ENCODE measurements at regions not wholly inside any gene's neighbourhood (a gene's known extent, or its start where the extent isn't known, plus 50 kb on each side); places are given as distances from the start of the nearest gene placed in this dataset.

DNA sequence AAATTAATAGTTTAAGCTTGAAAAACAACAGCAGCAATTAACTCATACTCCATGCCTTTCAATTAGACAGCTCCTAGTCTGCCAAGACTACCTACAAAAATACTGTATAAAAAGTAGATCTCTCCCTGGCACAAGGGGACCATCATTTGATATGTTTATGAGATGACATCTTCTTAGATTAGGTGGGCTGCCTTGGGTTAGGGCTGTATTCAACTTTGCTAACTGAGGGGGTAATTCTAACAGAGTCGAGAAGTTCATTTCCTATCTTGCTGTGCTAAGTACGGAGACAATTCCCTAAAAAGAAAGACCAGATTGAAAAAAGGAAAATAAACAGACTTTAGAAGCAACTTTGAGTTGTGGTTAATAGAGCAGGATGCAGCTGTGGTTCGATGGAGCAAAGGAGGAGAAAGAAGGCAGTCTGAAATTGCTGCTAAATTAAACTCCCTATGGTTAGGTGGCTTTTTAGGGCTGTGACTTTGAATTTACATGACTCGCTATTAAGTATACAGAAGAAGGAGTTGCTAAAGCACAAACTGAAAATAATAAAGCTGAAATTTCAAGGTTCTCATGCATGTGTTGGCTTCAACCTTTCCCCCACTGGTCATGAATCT lies 75.4 kb downstream of the CDC7 start:
- DNase-seq (ENCODE audit: low read depth in 2 of 2), result peak in 1 of 2 donors; percentile 36

DNA sequence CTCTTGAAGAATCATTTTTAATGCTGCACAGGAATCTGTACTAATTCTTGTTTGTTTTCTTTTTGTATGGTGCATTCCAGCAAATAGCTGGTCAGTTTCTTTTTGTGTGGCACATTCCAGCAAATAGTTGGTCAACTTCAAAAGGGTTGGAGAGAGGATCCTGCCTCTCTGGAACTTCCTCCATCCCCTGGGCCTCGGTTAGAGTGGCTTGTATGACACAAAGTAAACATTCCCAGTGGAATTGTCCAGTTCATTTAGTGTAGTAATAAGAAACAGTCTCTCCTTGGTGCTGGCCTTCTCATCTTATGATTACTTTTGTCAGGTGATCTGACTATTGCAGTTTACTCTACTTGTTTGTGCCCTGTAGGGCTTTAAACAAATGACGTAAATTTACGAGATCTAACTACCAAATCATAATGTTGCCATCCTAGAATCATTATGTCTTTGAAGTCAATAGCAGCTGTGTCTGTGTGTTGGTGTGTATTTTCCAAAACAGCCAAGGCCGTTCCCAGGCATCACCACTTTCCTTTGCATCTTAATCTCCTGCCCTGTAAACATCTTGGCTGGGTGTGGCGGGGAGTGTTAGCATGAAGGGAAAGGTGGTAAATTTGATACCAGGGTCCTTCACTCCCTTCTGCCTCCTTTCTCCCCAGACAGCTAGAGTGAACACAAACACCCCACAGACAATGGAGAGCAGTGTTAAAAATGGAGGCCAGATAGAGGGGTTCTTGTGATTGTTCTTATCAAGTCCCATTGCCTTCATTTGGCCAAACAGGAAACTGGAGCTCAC lies 77.9 kb downstream of the CDC7 start:
- DNase-seq (ENCODE audit: low read depth in 2 of 2), result no peak

DNA sequence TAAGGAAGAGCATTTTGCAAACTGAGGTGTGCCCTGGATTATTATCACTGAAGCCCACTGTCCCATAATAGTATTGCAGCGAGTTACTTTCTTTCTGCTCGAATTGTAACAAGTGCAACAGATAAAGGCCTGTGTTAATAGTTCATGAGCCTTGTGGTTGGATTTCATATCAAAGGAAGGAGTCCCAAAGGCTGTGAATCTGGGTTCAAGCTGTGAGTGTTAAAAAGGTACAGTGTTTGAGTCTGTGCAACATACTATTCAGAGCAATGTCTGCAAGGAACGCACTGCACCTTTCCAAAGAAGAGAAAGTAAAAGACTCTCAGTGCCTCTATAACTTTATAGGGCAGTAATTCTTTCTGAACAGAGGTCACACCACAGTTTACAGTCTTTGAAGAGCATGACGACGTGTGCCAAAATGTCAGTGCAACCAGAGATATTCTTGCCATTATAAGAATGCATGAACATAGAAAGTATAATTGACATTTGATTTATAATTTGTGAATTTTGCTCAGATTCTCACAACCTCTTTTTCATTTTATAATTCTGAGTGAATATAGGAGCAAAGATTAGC lies 79.1 kb downstream of the CDC7 start:
- DNase-seq (ENCODE audit: low read depth in 2 of 2), result no peak

DNA sequence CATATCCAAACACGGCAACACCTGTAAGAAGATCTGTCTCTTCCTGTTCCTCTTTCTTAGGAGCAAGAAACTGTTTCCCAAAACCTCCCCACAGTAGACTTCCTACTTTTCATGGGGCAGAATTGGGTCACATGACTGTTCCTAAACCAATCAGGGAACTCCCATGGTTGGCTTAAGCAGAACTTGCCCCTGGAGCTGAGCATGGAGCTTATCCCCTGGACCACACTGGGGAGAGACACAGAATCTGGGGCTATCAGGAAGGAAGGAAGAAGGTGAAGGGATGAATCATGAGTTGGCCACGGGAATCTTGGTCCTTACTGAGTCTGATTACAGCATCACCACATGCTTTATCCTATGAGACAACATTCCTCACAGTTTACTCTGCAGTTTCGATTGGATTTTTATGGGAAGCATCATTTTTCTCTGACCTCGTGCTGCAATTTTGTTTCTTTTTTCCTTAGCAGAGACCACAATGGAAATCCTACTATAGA lies 81.8 kb downstream of the CDC7 start:
- peak in 1 of 2 donors; percentile 82 for DNase-seq (ENCODE audit: low read depth in 2 of 2)

DNA sequence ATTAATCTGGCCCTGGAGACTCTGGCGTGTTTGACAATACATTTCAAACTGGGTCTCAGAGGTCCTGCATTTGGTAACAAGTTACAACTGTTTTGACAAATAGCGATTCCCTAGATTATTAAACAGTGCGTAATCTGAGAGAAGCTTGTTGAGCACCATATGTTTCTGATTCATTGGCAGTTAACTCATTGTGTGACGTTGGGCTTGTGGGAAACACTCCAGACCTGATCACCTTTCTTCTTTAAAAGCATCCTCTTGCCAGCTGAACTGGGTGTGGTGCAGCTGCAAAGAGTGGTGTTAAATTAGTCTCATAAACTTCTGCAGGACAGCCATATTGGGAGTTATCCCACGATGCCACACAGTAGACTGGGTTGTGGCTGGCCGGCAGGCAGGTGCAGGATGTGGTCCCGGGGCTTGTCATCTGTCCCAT lies 82.7 kb downstream of the CDC7 start:
- peak in 1 of 2 donors; percentile 36 for DNase-seq (ENCODE audit: low read depth in 2 of 2)

DNA sequence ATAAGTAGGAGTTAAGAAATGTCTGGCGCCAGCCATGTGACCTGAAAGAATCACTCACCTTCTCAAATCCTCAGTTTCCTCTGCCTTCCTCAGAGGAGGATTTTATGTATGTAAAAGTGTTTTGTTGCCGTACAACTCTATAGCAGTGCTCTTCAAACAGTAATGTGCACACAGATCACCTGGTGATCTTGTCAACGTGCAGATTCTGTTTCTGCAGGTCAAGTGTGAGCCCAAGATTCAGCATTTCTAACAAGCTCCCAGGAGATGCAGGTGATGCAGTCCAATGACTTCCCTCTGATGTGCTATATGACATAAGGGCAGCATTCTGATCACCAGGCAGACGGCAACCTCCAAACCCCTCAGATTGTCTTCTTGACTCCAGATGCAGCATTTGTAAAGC lies 83.7 kb downstream of the CDC7 start:
- DNase-seq (ENCODE audit: low read depth in 2 of 2), result no peak

DNA sequence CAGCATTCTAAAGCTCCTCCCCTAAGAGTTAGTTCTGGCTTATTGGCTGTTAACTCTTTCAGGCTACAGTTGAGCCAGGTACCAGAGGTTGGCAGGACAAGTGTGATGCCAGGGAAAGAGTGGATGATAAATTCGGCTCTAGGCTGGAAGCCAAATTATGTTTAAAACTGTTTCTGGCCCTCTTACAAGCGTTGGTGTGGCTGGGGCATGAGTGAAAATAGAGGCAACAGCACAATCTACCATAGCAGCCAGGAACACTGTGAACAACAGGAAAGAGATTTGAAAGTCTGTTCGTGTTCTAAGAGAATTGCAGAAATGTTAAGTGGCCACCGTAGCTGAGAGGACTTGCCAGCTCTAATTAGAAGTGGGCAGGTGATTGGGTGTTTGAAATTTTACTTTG lies 84.2 kb downstream of the CDC7 start:
- DNase-seq (ENCODE audit: low read depth in 2 of 2), result peak in 1 of 2 donors; percentile 16

DNA sequence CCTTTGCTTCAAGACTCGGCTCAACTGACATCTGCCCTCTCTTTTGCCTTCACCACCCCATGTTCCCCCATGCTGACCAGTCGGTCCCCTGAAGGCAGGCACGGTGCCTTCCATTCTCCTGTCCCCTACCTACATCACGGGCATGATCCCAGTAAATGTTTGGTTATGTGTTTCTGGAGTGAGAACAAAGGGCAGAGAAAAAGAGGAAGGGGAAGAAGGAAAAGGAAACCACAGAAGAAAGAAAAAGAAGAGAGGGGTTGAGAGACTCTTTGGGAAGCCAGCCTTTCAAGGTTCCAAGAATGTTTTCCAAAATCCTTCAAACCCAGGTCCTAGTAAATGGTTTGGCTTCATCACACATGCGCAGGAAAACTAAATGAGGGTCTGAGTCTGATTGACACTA lies 84.9 kb downstream of the CDC7 start:
- DNase-seq (ENCODE audit: low read depth in 2 of 2), result no peak

DNA sequence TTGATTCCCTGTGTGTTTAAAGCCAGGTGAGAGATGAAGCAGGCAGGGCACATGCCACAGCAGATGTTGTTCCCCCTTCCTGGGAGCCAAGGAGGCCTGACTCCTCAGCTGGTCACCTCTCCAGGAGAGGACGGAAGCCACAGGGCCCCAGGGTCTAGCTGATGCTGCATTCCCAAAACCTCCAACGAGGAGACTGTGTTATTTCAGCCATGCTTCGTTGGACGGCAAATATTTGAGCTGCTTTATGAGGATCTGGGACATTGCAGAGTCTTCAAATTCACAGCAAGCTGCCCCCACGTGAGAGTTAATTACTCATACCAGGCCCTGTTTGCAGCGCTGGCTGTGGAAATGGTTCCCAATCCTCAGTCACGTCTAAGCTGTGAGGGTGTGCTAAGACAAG lies 85.3 kb downstream of the CDC7 start:
- no peak for DNase-seq (ENCODE audit: low read depth in 2 of 2)

DNA sequence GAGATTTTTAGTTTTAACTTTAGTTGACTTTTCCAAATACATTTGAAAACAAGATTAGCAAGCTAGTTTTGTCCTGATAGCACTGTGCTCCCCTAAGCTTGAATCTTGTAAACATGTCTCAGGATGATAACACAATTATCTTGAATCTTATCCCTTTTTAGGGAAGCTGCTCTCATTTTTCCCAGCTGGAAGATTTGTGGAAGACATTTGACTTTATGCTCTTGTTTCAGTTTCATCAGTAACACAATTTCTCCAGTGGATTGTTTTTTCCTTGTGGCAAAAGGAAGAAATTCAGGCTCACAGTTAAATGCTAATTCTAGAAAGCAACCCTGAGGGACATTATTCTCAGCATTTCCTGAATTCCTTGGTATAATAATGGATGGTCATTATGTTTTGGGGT lies 88.8 kb downstream of the CDC7 start:
- DNase-seq (ENCODE audit: low read depth in 2 of 2), result no peak

DNA sequence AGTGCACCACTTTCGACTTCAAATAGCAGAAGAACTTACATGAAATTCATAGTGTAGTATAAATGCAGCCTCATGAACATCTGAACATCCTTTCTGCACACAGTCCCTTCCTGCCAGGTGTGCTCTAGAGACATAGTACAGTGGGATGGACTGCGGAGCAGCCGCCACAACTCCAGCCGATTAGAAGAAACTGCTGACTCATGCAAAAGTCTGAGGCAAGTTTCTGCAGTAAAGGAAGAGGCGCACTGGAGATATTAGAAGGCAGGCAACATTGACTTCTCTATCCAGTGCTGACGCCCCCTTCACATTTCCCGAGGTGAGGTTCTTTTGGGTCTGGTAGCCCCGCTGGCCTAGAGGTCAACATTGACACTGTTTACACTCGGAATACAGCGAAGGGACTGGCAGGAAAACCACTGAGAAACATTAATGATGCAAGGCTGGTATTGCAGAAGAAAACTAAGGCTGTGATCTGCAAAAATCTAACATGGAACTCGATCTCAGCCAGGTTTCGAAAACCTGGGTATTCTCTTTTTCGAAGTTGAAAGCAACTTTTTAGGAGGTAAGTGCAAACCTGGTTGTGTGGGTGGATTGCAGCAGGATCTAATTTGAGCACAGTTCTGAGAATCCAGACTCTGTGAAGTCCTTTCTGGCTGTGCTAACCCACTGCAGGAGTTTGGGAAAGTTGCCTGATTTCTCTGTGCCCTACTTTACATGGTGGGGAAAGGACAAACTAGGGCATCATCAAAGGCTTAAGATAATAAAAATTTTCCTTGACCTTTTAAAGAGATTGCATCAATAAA lies 90.7 kb downstream of the CDC7 start:
- no peak for DNase-seq (ENCODE audit: low read depth in 2 of 2)

DNA sequence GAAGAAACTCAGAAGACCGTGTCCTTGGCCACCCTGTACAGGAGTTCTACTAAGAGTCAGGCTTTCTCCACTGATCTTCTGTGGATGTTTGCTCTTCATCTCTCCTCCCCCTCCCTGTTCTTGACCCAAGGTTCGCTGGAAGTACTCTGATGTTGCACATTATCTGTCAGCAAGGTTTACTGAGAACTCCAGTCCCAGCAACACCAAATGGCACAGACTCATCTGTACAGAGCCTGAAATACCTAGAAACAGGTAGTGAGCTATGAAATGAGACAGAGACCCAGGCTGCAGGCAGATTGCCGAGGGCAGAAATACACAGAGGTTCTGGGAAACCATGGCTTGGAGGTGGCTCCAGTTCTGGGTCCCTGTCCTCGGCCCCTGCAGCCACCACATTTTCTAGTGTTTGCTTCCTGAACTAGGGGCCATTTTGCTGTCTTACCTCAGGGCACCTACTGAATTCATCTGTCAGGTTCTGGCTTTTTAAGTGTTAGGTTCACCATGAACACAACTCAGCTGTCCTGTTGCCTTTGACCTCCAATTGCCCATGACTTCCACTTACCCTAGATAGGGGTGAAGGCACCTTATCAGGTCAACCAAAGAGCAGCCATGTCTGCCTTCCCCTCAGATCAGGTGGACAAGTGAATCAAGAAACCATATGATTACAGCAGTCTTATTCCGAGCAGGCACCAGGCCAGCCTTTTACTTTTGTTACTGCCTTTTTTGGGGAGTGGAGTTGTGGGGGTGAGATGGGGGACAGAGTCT lies 92.2 kb downstream of the CDC7 start:
- DNase-seq (ENCODE audit: low read depth in 2 of 2), result no peak

DNA sequence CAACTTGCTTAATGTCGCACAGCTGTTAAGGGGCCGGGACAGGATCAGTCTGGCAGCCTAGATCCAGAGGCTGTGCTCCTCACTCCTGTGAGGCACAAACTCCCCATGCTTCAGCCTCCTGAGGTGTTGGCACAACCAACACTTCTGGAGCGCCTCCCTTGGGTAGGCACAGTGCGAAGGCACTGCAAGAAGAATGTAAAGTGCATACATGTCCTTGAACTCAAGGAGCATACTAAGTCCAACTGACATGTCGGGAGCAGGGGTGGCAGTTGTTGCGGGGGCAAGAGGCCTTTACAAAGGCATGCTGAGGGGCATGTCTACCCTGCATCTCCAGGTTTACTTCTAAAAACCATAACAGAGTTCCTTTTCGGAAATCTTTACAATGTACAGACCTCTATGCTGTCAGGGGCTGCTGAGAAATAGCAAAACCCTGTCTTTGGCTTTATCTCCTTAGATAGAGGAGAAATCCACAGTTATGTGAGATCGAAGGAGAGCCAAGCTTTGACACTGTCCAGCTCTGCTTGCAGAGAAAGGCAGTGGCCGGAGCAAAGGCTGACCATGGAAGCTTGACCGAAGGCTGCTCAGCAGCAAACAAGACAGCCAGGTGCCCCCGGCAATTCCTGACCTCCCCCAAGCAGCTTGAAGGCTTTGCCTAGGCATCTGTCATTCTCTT lies 93.9 kb downstream of the CDC7 start:
- no peak for DNase-seq (ENCODE audit: low read depth in 2 of 2)

DNA sequence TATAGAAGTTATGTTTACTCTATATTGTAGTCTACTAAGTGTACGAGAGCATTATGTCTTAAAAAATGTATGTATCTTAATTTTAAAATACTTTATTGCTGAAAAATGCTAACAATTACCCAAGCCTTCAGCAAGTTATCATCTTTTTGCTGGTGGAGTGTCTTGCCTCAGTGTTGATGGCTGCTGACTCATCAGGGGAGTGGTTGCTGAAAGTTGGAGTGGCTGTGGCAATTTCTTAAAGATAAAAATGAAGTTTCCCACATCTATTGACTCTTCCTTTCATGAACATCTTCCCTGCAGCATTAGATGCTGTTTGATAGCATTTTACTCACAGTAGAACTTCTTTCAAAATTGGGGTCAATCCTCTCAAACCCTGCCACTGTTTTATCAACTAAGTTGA lies 95.8 kb downstream of the CDC7 start:
- DNase-seq (ENCODE audit: low read depth in 2 of 2), result no peak

DNA sequence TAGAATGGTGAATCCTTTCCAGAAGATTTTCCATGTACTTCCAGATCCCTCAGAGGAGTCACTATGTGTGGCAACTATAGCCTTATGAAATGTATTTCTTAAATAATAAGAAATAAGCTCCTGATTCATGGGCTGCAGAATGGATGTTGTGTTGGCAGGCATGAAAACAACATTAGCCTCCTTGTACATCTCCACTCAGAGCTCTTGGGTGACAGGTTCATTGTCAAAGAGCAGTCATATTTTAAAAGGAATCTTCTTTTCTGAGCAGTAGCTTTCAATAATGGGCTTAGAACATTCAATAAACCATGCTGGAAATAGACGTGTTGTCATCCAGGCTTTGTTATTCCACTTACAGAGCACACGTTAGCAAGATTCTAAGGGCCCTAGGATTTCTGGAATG lies 96.6 kb downstream of the CDC7 start:
- no peak for DNase-seq (ENCODE audit: low read depth in 2 of 2)

DNA sequence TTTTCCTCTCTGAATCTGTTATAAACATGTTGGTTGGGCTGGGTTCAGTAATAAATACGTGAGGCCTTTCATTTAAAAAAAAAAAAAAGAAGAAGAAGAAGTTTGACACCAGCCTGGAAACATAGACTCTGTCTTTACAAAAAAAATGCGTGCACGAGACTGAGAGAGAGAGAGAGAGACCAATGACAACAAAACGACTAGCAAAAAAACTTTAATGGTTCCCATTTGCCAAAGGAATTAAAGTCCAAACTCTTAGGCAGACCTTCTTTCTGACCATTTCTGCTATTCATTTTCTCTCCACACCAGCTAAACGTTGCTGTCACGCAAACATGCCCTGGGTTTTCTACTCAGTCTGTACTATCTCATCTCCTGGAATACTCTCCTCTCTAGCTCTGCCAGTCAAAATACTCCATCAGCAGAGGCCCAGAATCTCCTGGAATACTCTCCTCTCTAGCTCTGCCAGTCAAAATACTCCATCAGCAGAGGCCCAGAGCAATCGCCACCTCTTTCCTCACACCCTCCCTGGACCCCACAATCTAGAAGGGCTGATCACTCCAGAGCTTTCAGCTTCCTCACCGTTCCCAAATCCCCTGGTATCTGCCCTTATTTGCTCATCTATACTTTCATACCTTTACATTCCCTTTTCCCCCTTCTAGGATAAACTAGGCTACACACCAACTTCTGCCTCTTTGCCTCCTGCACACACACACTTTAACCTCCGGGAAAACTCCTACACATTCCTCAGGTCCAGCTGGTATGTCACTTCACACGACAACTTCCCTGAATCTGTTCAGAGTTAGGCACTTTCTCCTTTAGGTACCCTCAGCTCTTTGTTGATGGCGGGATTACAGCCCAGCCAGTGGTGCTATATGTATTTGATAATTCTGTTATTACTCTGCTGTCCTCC lies 100.0 kb downstream of the CDC7 start:
- no peak for DNase-seq (ENCODE audit: low read depth in 2 of 2)

DNA sequence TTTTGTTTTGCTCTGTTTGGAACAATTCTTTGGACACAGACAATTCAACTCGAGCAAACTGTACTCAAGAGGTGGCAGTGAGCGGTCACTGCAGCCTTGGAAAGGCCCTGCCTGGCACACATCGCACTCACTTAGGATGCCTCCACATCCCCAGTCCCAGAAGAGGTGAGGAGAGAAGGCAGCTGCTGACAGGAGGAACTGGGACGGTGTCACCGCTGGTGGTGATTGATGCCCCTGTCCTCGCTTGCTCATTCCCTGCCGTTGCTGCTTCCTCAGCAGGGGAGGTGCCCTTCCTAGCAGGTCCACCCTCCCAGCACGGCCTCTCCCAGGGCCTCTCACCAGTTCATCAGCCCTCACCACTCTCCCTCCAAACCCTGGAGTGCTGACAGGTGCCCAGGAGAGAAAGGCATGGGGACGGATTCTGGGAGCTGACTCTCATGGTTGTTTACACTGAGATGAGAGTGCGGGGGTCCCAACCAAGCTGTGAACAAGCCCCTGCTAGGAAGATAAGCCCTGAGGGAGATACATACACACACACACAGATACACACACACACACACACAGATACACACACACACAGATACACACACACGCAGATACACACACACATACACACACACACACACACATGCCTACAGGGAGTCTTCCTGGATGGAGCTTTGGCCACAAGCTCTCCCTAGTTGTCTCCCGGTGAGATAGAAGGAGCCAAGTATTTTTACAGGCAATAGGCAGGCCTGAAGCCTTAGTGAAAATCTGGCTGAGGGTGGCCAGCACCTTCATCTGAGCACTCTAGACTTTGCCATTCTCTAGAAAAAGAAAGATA lies 101.1 kb downstream of the CDC7 start:
- no peak for DNase-seq (ENCODE audit: low read depth in 2 of 2)

DNA sequence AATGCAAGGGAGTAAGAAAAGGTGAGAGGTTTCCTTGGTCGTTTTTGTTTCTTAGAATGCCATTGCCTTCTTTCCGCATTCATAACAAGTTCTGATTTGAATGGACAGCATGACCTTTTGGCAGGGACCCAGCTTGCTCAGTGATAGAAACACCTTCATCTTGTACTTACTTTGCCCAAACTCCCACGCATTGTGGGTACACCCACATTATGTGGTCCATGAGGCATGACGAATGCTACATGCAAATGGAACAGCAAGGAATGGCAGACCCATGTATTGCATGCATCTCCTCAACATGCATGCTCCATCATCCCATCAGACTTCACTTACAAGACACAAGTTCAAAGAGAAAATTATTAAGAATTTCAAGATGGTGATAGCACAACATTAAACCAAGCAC lies 102.8 kb downstream of the CDC7 start:
- no peak for DNase-seq (ENCODE audit: low read depth in 2 of 2)

DNA sequence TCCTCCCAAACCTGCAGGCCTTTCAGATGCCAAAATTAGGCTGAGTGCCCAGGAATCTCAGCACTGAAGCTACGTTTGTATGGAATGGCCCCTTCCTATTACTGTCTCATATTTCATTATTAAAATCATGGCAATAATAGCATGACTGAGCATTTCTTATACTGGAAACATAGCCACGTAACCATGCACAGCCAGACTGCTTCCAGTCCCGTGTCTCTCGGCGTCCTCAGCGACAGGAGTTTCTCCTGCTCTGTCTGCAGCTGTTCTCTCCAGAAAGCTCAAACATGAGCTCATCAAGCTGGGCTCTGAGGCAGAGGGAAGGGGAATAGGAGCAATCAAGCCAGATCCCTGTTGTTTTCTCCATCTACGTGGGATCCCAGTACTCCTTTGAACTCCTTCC lies 104.0 kb downstream of the CDC7 start:
- DNase-seq (ENCODE audit: low read depth in 2 of 2), result no peak
